HG03521 (cell line): ENCODE measurements at regions not wholly inside any gene's neighbourhood (a gene's known extent, or its start where the extent isn't known, plus 50 kb on each side); places are given as distances from the start of the nearest gene placed in this dataset.

Experiments used
- ATAC-seq: cut with Tn5 transposase; IDR thresholded peaks from one replicate; pipeline ENCODE4 v1.9.1; 2021; ENCODE audit warnings: mild to moderate bottlenecking, moderate library complexity; ENCODE audit not compliant: unreplicated experiment

GRCh38 chr2:56703001-56703400, 519.2 kb downstream of the CCDC85A start:
- ATAC-seq: no peak

- ATAC-seq: no peak
These were observed 521.9 kb downstream of the CCDC85A start for GRCh38 chr2:56705713-56706112.

- ATAC-seq: no peak
These were observed 523.4 kb downstream of the CCDC85A start for GRCh38 chr2:56707218-56707617.

GRCh38 chr2:56707650-56708049, 523.9 kb downstream of the CCDC85A start:
- no peak for ATAC-seq

- ATAC-seq: no peak
These were observed 525.4 kb downstream of the CCDC85A start for GRCh38 chr2:56709181-56709580.

GRCh38 chr2:56713161-56713676, 529.4 kb downstream of the CCDC85A start:
- no peak for ATAC-seq

- ATAC-seq: no peak
These were observed 530.2 kb downstream of the CCDC85A start for GRCh38 chr2:56713978-56714377.

GRCh38 chr2:56714400-56714799, 530.6 kb downstream of the CCDC85A start:
- ATAC-seq: no peak

- no peak for ATAC-seq
These were observed 531.9 kb downstream of the CCDC85A start for GRCh38 chr2:56715683-56716082.

- no peak for ATAC-seq
These were observed 534.6 kb downstream of the CCDC85A start for GRCh38 chr2:56718413-56718812.

GRCh38 chr2:56729212-56729611, 545.4 kb downstream of the CCDC85A start:
- no peak for ATAC-seq

- no peak for ATAC-seq
These were observed 549.2 kb downstream of the CCDC85A start for GRCh38 chr2:56732946-56733345.

- no peak for ATAC-seq
These were observed 555.6 kb downstream of the CCDC85A start for GRCh38 chr2:56739413-56739812.

GRCh38 chr2:56741601-56742102, 557.9 kb downstream of the CCDC85A start:
- no peak for ATAC-seq

GRCh38 chr2:56743807-56744206, 560.0 kb downstream of the CCDC85A start:
- ATAC-seq: no peak

- ATAC-seq: no peak
These were observed 565.5 kb downstream of the CCDC85A start for GRCh38 chr2:56749152-56749752.

- ATAC-seq: no peak
These were observed 569.4 kb downstream of the CCDC85A start for GRCh38 chr2:56753182-56753581.

GRCh38 chr2:56754066-56754615, 570.4 kb downstream of the CCDC85A start:
- no peak for ATAC-seq

GRCh38 chr2:56754627-56755026, 570.8 kb downstream of the CCDC85A start:
- no peak for ATAC-seq

GRCh38 chr2:56757884-56758545, 574.2 kb downstream of the CCDC85A start:
- no peak for ATAC-seq

GRCh38 chr2:56763683-56764082, 579.9 kb downstream of the CCDC85A start:
- no peak for ATAC-seq

GRCh38 chr2:56768973-56769372, 585.2 kb downstream of the CCDC85A start:
- no peak for ATAC-seq
